GM18909 (cell line): ENCODE measurements at regions not wholly inside any gene's neighbourhood (a gene's known extent, or its start where the extent isn't known, plus 50 kb on each side); places are given as distances from the start of the nearest gene placed in this dataset.

Experiments used
- ATAC-seq: cut with Tn5 transposase; IDR thresholded peaks from one replicate; pipeline ENCODE4 v1.9.1; 2021; ENCODE audit warnings: mild to moderate bottlenecking; ENCODE audit not compliant: unreplicated experiment, poor library complexity

DNA sequence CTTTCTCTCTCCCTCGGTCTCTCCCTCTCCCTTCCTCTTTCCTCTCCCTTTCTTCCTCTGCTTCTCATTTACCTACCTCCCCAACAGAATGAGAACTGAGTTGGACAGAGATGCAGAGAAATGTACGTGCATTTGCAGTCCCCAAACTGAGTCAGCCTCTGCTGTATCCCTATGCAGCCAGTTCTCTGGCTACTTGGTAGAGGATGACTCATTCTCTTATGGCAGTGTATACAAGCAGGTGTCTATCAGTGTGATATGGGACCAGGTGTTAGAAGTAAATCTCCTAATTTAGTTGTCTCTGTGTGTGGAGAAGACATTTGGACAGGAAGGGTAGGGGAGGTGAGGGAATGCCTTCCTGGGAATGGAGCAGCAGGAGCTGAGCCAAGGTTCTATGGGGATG is 470.8 kb downstream of the CD109 start:
- ATAC-seq: no peak

DNA sequence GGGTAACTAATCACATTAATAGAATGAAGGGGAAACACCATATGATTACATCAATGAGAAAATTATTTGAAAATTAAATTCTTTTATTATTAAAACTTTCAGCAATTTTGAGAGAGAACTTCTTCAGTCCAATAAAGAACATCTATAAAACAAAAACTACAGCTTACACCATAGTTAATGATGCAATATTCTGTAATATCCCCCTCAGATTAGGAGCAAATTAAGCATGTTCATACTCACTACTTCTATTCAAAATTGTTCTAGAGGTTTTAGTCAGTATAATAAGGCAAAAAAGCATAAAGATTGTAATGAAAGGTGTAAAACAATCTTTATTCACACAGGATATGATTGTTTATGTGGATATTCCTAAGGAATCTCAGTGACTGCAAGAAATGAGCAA is 465.4 kb downstream of the CD109 start:
- no peak for ATAC-seq

GRCh38 chr6:74152096-74152675 is 456.2 kb downstream of the CD109 start:
- ATAC-seq: no peak

- no peak for ATAC-seq
Measured at GRCh38 chr6:74145931-74146330, 449.9 kb downstream of the CD109 start.

GRCh38 chr6:74137911-74138310 is 441.9 kb downstream of the CD109 start:
- ATAC-seq: no peak

- no peak for ATAC-seq
Measured at GRCh38 chr6:74134327-74134726, 438.3 kb downstream of the CD109 start.

DNA sequence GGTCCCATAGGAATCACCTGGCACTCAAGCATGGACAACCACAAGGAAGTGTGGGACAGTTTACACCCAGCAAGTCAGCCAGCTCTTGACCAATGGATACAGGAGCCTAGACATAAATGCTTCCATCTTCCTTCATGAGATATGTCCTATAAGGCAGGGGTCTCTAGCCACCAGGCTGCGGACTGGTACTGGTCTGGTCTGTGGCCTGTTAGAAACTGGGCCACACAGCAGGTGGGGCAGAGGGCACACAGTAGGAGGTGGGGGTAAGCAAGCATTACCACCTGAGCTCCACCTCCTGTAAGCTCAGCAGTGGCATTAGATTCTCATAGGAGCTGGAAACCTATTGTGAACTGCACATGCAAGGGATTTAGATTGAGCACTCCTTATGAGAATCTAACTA is 437.1 kb downstream of the CD109 start:
- ATAC-seq: no peak

DNA sequence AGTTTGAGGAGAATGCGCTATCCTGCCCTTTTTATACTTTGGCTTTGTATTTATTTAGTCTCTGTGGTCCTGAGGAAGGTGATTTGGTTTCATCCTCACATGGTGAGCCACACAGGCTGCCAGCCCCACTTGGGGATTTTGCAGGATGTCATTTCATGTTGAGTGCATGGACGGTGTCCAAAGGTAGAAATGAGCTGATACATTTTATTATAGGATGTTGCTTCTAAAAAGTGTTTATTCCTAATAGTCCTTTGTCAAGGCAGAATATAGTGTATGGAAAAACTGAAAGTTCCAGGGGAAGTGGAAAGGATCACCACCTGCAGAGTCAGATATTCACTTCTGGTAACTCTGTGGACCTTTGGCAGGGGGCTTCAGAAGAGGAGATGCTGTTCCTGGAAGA is 434.6 kb downstream of the CD109 start:
- ATAC-seq: no peak

DNA sequence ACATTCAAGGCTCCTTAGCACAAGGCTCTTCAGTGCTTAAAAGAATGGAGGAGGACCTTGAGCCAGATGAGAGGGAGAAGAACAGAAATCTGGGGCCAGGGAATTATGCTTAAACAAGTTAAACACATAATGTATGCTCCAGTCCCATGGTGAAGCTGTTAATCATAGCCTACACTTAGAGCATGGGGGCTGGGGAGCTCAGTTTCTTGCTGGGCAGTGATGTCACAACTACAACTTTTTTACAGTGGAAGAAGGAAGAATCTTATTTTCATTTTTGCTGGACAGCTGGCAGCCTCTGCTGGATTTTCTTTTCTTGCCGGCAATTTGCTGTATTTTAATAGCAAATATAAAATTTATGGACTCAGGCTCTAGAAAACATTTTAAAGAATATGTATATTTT is 432.5 kb downstream of the CD109 start:
- ATAC-seq: no peak

DNA sequence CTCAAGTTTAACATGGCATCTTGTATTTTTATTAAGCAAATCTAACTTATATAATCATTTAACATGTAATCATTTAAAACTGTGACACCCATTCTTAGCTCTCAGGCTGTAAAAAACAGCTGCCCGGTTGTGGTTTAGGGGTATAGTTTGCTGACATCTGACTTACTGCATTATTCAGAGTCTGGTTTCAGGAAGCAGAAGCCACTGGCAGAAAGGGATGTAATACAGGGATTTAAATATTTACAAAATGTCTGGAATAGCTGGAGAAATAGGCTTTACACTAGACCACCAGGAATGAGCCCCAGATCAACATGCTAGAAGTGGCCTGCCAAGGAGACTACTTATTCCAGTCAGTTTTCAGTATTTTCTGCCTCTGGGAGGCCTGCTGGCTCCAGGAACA is 421.1 kb downstream of the CD109 start:
- no peak for ATAC-seq

DNA sequence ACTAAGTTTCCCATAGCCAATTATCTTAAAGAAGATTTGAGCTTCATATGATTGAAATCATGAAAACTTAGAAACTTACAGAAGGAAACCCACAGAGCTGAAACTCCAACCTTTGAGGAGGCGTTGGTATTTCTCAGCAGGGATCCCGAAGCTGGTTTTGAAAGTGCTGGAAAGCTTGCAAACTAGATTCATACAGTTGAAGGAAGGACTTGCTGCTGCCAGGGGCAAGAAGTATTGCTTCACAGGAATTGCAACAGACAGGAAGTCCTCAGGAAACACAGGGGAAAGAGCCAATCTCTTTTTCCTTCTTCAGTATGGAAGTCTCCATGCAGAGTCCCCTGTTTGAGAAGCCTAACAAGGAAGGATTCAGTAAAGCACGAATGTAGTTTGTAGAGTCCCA is 419.7 kb downstream of the CD109 start:
- ATAC-seq: no peak

- no peak for ATAC-seq
Measured at GRCh38 chr6:74114428-74114827, 418.4 kb downstream of the CD109 start.

DNA sequence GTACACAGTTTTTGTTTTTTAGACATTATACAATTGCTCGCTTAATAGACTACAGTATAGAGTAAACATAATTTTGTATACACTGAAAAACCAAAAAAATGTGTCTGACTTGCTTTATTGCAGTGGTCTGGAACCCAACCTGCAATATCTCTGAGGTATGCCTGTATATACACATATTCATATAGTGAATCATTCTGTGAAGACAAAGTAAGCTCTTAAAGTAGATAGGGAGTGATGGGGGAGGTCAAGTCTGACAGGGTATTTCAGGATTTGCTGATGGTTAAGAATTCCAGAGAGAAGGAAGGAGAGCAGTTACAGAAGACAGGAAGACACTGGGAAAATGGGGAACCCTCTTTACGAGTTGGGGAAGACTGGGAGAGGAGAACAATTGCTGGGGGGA is 417.9 kb downstream of the CD109 start:
- ATAC-seq: no peak

GRCh38 chr6:74103417-74103816 is 407.4 kb downstream of the CD109 start:
- ATAC-seq: no peak

- no peak for ATAC-seq
Measured at GRCh38 chr6:74100719-74101287, 404.8 kb downstream of the CD109 start.

DNA sequence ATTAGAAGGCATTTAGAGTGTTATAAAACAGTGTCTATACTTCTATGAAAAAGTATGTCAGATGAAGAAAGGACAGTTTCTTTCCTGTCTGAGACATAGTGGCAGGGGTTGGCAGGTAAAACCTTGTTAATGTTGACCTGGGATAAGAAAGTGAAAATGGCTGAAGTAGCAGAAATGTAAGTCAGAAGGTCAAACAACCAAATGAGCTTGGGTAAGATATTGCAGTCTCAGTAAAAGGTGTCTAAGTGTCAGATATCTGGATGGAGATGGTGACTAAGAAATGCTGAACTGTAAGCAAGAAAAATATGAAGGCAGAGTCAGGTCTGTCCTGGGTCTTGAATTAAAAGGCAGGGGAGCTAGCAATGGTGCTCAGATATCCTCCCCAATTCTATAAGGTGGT is 400.3 kb downstream of the CD109 start:
- ATAC-seq: no peak

DNA sequence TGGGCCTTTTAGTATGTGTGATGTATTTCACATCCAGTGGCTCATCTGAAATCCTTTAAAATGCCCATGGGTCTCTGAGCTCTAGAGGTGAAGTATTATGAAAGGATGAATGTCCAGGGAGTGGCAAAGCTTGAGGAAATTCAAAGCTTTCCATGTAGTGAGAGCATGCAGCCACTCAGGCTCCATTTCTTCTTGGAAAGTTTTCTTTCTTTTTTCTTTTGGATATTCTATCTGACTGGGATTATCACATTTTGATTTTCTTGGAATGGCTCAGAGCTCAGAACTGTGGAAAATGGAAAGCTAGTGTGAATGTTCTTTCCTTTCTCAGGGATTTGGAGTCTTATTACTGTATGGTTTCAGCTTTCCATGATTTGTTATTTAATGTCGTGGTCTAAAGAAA is 397.4 kb downstream of the CD109 start:
- no peak for ATAC-seq

DNA sequence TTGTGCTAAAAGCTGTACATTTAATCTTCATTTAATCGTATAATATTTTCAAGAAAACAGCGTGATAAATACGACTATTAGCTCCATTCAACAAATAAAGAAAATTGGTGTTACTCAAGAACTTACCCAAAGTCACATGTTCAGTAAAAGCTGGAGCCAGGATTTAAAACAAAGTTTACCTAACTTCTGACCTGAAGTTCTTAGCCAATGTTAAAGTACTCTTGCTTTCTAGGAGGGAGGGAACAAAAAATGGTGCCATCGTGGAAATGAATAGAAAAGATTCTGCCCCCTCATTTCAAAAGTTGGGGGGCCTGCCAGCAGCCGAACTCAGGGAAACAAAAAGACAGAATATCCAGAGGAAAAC is 395.8 kb downstream of the CD109 start:
- no peak for ATAC-seq

DNA sequence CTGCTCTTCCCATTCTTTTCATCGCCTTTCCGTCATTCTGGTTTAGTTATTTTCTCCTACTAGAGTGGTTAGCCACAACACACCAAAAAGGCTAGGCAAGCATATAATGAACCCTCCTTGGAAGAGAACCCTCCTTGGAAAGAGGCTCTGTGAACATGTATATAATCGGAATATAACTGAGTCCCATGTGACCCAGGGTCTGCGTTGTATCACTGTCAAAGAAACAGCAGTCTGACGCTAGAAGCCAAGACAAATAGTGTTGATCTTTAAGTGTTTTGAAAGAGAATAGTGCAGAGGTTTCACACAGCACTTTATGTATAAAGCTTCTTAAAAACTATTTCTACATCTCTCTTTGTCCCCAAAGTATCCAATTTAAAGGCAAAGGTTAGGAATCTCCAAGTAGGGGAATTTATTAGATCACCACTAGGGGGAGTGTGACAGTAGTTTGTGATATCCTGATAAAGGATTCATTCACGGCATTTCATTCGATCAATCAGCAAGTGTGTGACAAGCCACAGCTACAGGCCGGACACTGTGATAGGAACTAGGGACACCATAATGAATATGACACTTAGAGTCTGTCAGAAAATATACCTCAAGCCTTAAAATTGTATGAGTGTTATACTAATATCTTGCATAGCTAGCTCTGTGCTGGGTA is 395.3 kb downstream of the CD109 start:
- peak; percentile 70 for ATAC-seq

GRCh38 chr6:74087899-74088298 is 391.9 kb downstream of the CD109 start:
- ATAC-seq: no peak

- no peak for ATAC-seq
Measured at GRCh38 chr6:74075896-74076295, 379.9 kb downstream of the CD109 start.

- ATAC-seq: no peak
Measured at GRCh38 chr6:74075323-74075722, 379.3 kb downstream of the CD109 start.
